A673 (cell line): ENCODE measurements at regions not wholly inside any gene's neighbourhood (a gene's known extent, or its start where the extent isn't known, plus 50 kb on each side); places are given as distances from the start of the nearest gene placed in this dataset.

ENCODE experiments used
- CTCF ChIP-seq: fragments of 300-800, 200-600 bp; sonication (generic); conservative IDR thresholded peaks from 2 replicates; pipeline ENCODE4 v1.5.1; 2017; ENCODE audit warnings: low read depth, mild to moderate bottlenecking, antibody characterized with exemption, low read length, moderate library complexity, mixed read lengths
- EZH2 ChIP-seq: fragments of 200-600 bp; sonication (generic); IDR thresholded peaks from 2 replicates; pipeline ENCODE4 v1.6.1; 2017; ENCODE audit warnings: borderline replicate concordance, low read depth, mild to moderate bottlenecking, mixed read lengths, antibody characterized with exemption, low read length; ENCODE audit not compliant: poor library complexity, severe bottlenecking

- TF ChIP-seq CTCF, result no peak
- no peak for TF ChIP-seq EZH2
Observed at GRCh38 chr13:64900039-64900438, 2330.1 kb downstream of the PCDH9 start.
